ENCODE measurements at regions not wholly inside any gene's neighbourhood (a gene's known extent, or its start where the extent isn't known, plus 50 kb on each side); places are given as distances from the start of the nearest gene placed in this dataset.
A peak's percentile ranks its signal among the peaks of the same experiment; 100 is the strongest.

- Histone ChIP-seq H3K9ac (ENCODE audit: extremely low read depth, low read length, poor library complexity, severe bottlenecking) (no peak overlapping the region), H3K27me3 (ENCODE audit: control insufficient read depth, insufficient read depth, low read length, poor library complexity, severe bottlenecking) (no peaks in the 10 kb centered on the region), H3K27ac (ENCODE audit: low read depth, low read length) (no peak overlapping the region), H3K9me3 (ENCODE audit: control insufficient read depth, low read length) (no peaks in the 10 kb centered on the region), H3K4me3 (ENCODE audit: low read length) (no peak overlapping the region), H3K36me3 (ENCODE audit: control insufficient read depth, insufficient read depth, low read length) (no peaks in the 10 kb centered on the region), H3K4me1 (ENCODE audit: control insufficient read depth, insufficient read depth, low read length) (peaks cover 14% of the 10 kb centered on the region)
- H3K4me3 Mint-ChIP-seq: no peak overlapping the region
- H3K9me3 Mint-ChIP-seq: no peaks in the 10 kb centered on the region
- TF ChIP-seq CTCF (conservative IDR thresholded peaks at IDR 0.05): no peak
- H3K4me1 Mint-ChIP-seq: peaks cover 25% of the 10 kb centered on the region
- no peak for DNase-seq
- no peaks in the 10 kb centered on the region for H3K36me3 Mint-ChIP-seq (ENCODE audit: low read depth)
- H3K27me3 Mint-ChIP-seq (ENCODE audit: insufficient read depth): no peaks in the 10 kb centered on the region
- 90 to 93% methylated on average over 3 to 4 of the region's 4 CpGs for WGBS, 2 experiments (ENCODE audit: insufficient coverage in 1 of 2, insufficient read length in 1 of 2)
- H3K27ac Mint-ChIP-seq: no peak overlapping the region
These were observed 549.0 kb upstream of the ZNF608 start for GRCh38 chr5:125295405-125295872.

- peak; percentile 55 for DNase-seq
- H3K9ac ChIP-seq (ENCODE audit: extremely low read depth, low read length, poor library complexity, severe bottlenecking): no peak overlapping the region
- no peaks in the 10 kb centered on the region for H3K27me3 ChIP-seq (ENCODE audit: control insufficient read depth, insufficient read depth, low read length, poor library complexity, severe bottlenecking)
- H3K9me3 Mint-ChIP-seq: no peaks in the 10 kb centered on the region
- H3K36me3 ChIP-seq (ENCODE audit: control insufficient read depth, insufficient read depth, low read length): no peaks in the 10 kb centered on the region
- no peaks in the 10 kb centered on the region for H3K27me3 Mint-ChIP-seq (ENCODE audit: insufficient read depth)
- no peak overlapping the region for H3K4me3 ChIP-seq (ENCODE audit: low read length)
- peaks cover 7% of the 10 kb centered on the region for H3K4me1 ChIP-seq (ENCODE audit: control insufficient read depth, insufficient read depth, low read length)
- no peaks in the 10 kb centered on the region for H3K9me3 ChIP-seq (ENCODE audit: control insufficient read depth, low read length)
- no peak overlapping the region for H3K27ac ChIP-seq (ENCODE audit: low read depth, low read length)
- no peak overlapping the region for H3K27ac Mint-ChIP-seq
- no peak for TF ChIP-seq CTCF (conservative IDR thresholded peaks at IDR 0.05)
- peaks cover 20% of the 10 kb centered on the region for H3K4me1 Mint-ChIP-seq
- H3K36me3 Mint-ChIP-seq (ENCODE audit: low read depth): no peaks in the 10 kb centered on the region
- no peak overlapping the region for H3K4me3 Mint-ChIP-seq
These were observed 551.8 kb upstream of the ZNF608 start for GRCh38 chr5:125298258-125298657.

- H3K4me3 Mint-ChIP-seq: no peak overlapping the region
- H3K27ac Mint-ChIP-seq: no peak overlapping the region
- no peaks in the 10 kb centered on the region for H3K9me3 Mint-ChIP-seq
- H3K36me3 Mint-ChIP-seq (ENCODE audit: low read depth): no peaks in the 10 kb centered on the region
- DNase-seq: peak; percentile 48
- Histone ChIP-seq H3K27ac (ENCODE audit: low read depth, low read length) (no peak overlapping the region), H3K4me1 (ENCODE audit: control insufficient read depth, insufficient read depth, low read length) (peaks cover 7% of the 10 kb centered on the region), H3K27me3 (ENCODE audit: control insufficient read depth, insufficient read depth, low read length, poor library complexity, severe bottlenecking) (no peaks in the 10 kb centered on the region), H3K4me3 (ENCODE audit: low read length) (no peak overlapping the region), H3K36me3 (ENCODE audit: control insufficient read depth, insufficient read depth, low read length) (no peaks in the 10 kb centered on the region), H3K9me3 (ENCODE audit: control insufficient read depth, low read length) (no peaks in the 10 kb centered on the region), H3K9ac (ENCODE audit: extremely low read depth, low read length, poor library complexity, severe bottlenecking) (no peak overlapping the region)
- 82 to 100% methylated on average over 1 of the region's 1 CpG for WGBS, 2 experiments (ENCODE audit: insufficient coverage in 1 of 2, insufficient read length in 1 of 2)
- no peak for TF ChIP-seq CTCF (conservative IDR thresholded peaks at IDR 0.05)
- H3K27me3 Mint-ChIP-seq (ENCODE audit: insufficient read depth): no peaks in the 10 kb centered on the region
- H3K4me1 Mint-ChIP-seq: peaks cover 20% of the 10 kb centered on the region
These were observed 552.4 kb upstream of the ZNF608 start for GRCh38 chr5:125298746-125299379.
